ENCODE measurements at regions not wholly inside any gene's neighbourhood (a gene's known extent, or its start where the extent isn't known, plus 50 kb on each side); places are given as distances from the start of the nearest gene placed in this dataset.

DNA sequence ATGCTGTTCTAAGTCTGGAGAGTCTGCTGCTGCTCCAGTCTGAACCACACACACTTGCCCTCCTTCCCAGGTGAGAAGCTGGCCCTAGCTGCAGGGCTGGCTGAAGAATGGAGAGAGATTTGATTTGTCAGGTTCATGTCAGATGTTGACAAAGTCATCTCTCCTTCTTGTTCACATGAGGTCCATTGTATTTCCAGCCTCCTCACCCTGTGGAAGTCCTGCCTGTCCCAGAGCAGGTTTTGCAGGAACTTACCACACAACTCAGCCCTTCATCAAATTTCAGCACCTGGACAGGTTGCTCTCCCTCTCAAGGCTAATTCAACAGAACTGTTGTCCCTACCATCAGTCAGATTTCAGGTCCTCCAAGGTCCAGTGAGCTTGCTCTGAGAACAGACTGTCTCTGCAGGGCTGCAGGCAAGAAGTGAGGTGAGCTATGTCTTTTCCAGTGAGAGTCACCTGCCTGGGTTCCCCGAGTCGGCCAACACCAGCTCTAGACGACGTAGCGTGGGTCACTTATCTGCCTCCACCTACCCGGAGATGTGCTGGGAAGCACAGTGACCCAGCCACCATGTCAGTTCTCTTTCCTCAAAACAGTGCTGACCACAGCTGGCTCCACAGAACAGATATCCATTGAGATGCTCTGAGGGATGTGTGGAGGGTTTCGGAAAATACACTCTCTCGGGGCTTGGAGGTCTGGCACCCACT lies 58.0 kb upstream of the CD93 start:
- intact Hi-C loops (cut with DNase I) = no loop called here
- ATAC-seq (no peak), DNase-seq (no peak)
- Histone ChIP-seq H3K4me3 (no peak overlapping the region), H3K9me3 (no peaks in the 10 kb centered on the region), H3K27ac (peak overlapping the region; percentile 29 to 76), H3K36me3 (no peaks in the 10 kb centered on the region), H3K27me3 (no peaks in the 10 kb centered on the region), H3K4me1 (peaks cover 19 to 88% of the 10 kb centered on the region in 2 donors)
- TF ChIP-seq, protein P1, sequence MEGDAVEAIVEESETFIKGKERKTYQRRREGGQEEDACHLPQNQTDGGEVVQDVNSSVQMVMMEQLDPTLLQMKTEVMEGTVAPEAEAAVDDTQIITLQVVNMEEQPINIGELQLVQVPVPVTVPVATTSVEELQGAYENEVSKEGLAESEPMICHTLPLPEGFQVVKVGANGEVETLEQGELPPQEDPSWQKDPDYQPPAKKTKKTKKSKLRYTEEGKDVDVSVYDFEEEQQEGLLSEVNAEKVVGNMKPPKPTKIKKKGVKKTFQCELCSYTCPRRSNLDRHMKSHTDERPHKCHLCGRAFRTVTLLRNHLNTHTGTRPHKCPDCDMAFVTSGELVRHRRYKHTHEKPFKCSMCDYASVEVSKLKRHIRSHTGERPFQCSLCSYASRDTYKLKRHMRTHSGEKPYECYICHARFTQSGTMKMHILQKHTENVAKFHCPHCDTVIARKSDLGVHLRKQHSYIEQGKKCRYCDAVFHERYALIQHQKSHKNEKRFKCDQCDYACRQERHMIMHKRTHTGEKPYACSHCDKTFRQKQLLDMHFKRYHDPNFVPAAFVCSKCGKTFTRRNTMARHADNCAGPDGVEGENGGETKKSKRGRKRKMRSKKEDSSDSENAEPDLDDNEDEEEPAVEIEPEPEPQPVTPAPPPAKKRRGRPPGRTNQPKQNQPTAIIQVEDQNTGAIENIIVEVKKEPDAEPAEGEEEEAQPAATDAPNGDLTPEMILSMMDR (IDR thresholded peaks at IDR 0.05) = no peak

DNA sequence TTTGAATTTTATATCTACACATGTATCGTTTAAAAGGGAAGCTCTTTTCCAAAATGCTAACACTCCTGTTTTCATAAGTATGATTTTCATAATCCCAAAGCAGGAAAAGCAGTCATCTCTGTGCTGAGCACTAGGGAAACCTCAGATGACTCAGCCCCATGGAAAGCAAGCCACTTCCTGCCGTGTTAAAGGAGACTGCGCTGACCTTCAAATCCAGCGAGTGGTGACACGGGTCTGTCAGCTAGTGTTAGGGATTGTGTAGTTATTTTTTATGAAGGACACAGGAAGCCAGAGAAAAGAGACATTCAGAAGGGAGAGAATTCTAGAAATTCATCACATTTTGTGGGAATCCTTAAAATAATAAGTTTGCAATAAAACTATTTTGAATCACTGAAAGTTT lies 57.0 kb upstream of the CD93 start:
- Histone ChIP-seq H3K9me3 (no peaks in the 10 kb centered on the region), H3K36me3 (no peaks in the 10 kb centered on the region), H3K4me3 (no peak overlapping the region), H3K27me3 (no peaks in the 10 kb centered on the region), H3K27ac (peak overlapping the region; percentile 77 to 94), H3K4me1 (peaks cover 18 to 88% of the 10 kb centered on the region in 2 donors)
- peak in 1 of 4 donors; percentile 80 for DNase-seq
- ATAC-seq = peak; percentile 77
- intact Hi-C loops (cut with DNase I) = no loop called here
- TF ChIP-seq, protein P1 (IDR thresholded peaks at IDR 0.05) = no peak

DNA sequence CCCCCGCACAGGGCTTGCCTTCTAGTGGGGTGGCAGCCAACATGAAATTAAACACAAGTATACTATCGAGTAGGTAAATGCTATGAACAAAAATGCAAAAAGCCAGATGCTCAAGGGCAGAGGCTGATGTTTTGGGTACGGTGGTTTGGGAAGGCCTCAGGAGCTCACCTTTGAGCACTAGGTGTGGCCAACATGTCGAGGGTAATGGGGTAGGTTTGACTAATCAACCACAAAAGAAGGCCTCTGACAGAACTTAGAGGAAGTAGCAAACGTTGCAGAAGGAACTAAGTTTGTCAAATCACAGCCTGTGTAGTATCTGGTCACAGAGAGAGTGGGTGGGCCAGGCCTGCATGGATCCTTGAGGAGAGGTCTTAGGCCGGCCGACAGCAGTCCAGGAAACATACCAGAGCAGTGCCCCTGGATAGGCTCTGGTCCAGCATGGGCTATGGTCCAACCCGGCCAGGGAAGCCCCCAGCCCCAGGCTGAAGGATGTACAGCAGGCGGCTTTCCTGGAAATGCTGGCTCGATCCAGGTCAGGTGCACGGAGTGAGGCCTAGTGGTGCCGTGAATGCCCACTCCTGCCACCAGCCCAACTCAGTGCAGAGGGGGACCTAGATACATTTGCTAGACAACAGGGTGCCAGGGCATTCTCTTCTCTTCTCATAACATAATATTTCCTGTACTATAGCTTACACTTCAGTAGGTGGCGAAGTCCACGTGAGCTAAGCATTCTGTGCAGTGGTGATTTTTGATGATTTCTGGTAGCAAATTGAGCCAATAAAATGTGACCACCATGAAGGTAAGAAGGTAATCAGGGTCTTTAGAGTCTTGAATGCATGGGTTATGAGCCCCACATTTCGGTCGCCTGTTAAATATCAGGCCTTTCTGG lies 56.3 kb upstream of the CD93 start:
- TF ChIP-seq, protein P1 (IDR thresholded peaks at IDR 0.05) = no peak
- intact Hi-C loops (cut with DNase I) = no loop called here
- DNase-seq (peak in 1 of 4 donors; percentile 36), ATAC-seq (peak; percentile 44)
- no peaks in the 10 kb centered on the region for H3K9me3 ChIP-seq
- H3K4me3 ChIP-seq = no peak overlapping the region
- peaks cover 16 to 88% of the 10 kb centered on the region in 2 donors for H3K4me1 ChIP-seq
- no peaks in the 10 kb centered on the region for H3K36me3 ChIP-seq
- H3K27me3 ChIP-seq = no peaks in the 10 kb centered on the region
- peak overlapping the region; percentile 77 to 94 for H3K27ac ChIP-seq

DNA sequence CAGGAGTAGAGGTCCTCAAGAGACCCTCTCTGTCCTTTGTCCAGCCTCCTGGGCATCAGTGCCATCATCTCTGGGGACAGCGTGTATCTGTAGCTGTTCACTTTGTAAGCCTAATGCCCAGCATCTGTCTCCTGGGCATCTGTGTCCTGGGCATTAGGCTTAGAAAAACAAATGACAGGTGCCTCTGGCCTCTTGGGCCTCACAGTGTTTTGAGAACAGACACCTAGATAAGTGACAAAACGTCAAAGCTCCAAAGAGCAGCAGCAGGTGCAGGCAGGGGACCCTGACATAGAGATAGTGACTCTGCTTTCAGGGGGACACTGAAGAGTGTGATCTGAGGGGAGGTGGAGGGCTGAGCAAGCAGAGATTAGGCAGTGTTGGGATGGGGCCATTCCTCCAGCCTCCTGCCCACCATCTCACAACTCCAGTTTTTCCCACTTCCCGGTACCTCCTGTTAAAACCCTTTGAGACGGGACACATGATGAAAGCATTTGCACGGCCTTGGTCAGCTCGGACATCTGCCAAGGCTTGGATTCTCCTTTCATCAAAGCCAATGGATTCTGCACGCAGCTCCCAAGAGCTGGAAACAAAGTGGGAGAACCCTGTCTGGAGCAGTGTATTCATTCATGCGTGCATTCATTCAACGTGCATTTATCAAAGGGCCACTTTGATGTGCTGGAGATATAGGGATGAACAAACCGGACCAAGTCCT lies 55.5 kb upstream of the CD93 start:
- ATAC-seq (no peak), DNase-seq (peak in 1 of 4 donors; percentile 25)
- H3K36me3 ChIP-seq = no peaks in the 10 kb centered on the region
- no peaks in the 10 kb centered on the region for H3K9me3 ChIP-seq
- intact Hi-C loops (cut with DNase I) = no loop called here
- H3K4me3 ChIP-seq = no peak overlapping the region
- no peaks in the 10 kb centered on the region for H3K27me3 ChIP-seq
- peaks cover 14 to 88% of the 10 kb centered on the region in 2 donors for H3K4me1 ChIP-seq
- TF ChIP-seq, protein P1 (IDR thresholded peaks at IDR 0.05) = no peak
- peak overlapping the region; percentile 77 to 94 for H3K27ac ChIP-seq
